Medulla oblongata (tissue), 1 donor: ENCODE measurements at regions not wholly inside any gene's neighbourhood (a gene's known extent, or its start where the extent isn't known, plus 50 kb on each side); places are given as distances from the start of the nearest gene placed in this dataset.
A peak's percentile ranks its signal among the peaks of the same experiment; 100 is the strongest.

Source experiments
- DNase-seq: peaks from one replicate; pipeline ENCODE4 v3.0.0-alpha.2; 2015; ENCODE audit errors: extremely low spot score

GRCh38 chr9:99588299-99588698 lies 233.4 kb upstream of the NR4A3 start:
- no peak for DNase-seq

GRCh38 chr9:99588747-99589146 lies 232.9 kb upstream of the NR4A3 start:
- no peak for DNase-seq

- no peak for DNase-seq
Observed at GRCh38 chr9:99590410-99590809, 231.3 kb upstream of the NR4A3 start.

- peak; percentile 72 for DNase-seq
Observed at GRCh38 chr9:99590840-99591239, 230.8 kb upstream of the NR4A3 start.

GRCh38 chr9:99591770-99592169 lies 229.9 kb upstream of the NR4A3 start:
- no peak for DNase-seq

GRCh38 chr9:99592834-99593574 lies 228.7 kb upstream of the NR4A3 start:
- peak; percentile 21 for DNase-seq

- no peak for DNase-seq
Observed at GRCh38 chr9:99593610-99594009, 228.1 kb upstream of the NR4A3 start.

GRCh38 chr9:99594056-99594780 lies 227.5 kb upstream of the NR4A3 start:
- no peak for DNase-seq

- peak; percentile 68 for DNase-seq
Observed at GRCh38 chr9:99595796-99596195, 225.9 kb upstream of the NR4A3 start.

- no peak for DNase-seq
Observed at GRCh38 chr9:99601571-99602111, 220.0 kb upstream of the NR4A3 start.

GRCh38 chr9:99602854-99603253 lies 218.8 kb upstream of the NR4A3 start:
- no peak for DNase-seq

- no peak for DNase-seq
Observed at GRCh38 chr9:99605016-99605743, 216.5 kb upstream of the NR4A3 start.

GRCh38 chr9:99606296-99606695 lies 215.4 kb upstream of the NR4A3 start:
- DNase-seq = no peak

GRCh38 chr9:99606957-99607356 lies 214.7 kb upstream of the NR4A3 start:
- no peak for DNase-seq

GRCh38 chr9:99607842-99608448 lies 213.7 kb upstream of the NR4A3 start:
- DNase-seq = no peak

- DNase-seq = no peak
Observed at GRCh38 chr9:99614341-99614740, 207.3 kb upstream of the NR4A3 start.

GRCh38 chr9:99621040-99621439 lies 200.6 kb upstream of the NR4A3 start:
- no peak for DNase-seq

- DNase-seq = no peak
Observed at GRCh38 chr9:99622679-99623078, 199.0 kb upstream of the NR4A3 start.

- DNase-seq = no peak
Observed at GRCh38 chr9:99623780-99624364, 197.8 kb upstream of the NR4A3 start.

- no peak for DNase-seq
Observed at GRCh38 chr9:99624499-99625233, 197.0 kb upstream of the NR4A3 start.

GRCh38 chr9:99626426-99626825 lies 195.3 kb upstream of the NR4A3 start:
- peak; percentile 30 for DNase-seq
